ENCODE measurements at regions not wholly inside any gene's neighbourhood (a gene's known extent, or its start where the extent isn't known, plus 50 kb on each side); places are given as distances from the start of the nearest gene placed in this dataset.

- TF ChIP-seq CTCF (IDR thresholded peaks at IDR 0.05; ENCODE audit: borderline replicate concordance, insufficient read depth, low read depth, low read length) = no peak
Measured at GRCh38 chr10:85531706-85532105, 834.9 kb downstream of the GRID1 start.

GRCh38 chr10:85532773-85533172 lies 833.8 kb downstream of the GRID1 start:
- TF ChIP-seq CTCF (IDR thresholded peaks at IDR 0.05; ENCODE audit: borderline replicate concordance, insufficient read depth, low read depth, low read length) = no peak
- H3K4me3 ChIP-seq (ENCODE audit: low read depth, low read length) = no peak overlapping the region

More at GRCh38 chr10:85531706-85532105, 834.9 kb downstream of the GRID1 start:
- no peak overlapping the region for H3K4me3 ChIP-seq (ENCODE audit: low read depth, low read length)

GRCh38 chr10:85535926-85536325 lies 830.7 kb downstream of the GRID1 start:
- no peak overlapping the region for H3K4me3 ChIP-seq (ENCODE audit: low read depth, low read length)
- TF ChIP-seq CTCF (IDR thresholded peaks at IDR 0.05; ENCODE audit: borderline replicate concordance, insufficient read depth, low read depth, low read length) = no peak

GRCh38 chr10:85537561-85537960 lies 829.0 kb downstream of the GRID1 start:
- no peak for TF ChIP-seq CTCF (IDR thresholded peaks at IDR 0.05; ENCODE audit: borderline replicate concordance, insufficient read depth, low read depth, low read length)
- H3K4me3 ChIP-seq (ENCODE audit: low read depth, low read length) = no peak overlapping the region

GRCh38 chr10:85538601-85539000 lies 828.0 kb downstream of the GRID1 start:
- TF ChIP-seq CTCF (IDR thresholded peaks at IDR 0.05; ENCODE audit: borderline replicate concordance, insufficient read depth, low read depth, low read length) = no peak
- no peak overlapping the region for H3K4me3 ChIP-seq (ENCODE audit: low read depth, low read length)

- no peak for TF ChIP-seq CTCF (IDR thresholded peaks at IDR 0.05; ENCODE audit: borderline replicate concordance, insufficient read depth, low read depth, low read length)
- H3K4me3 ChIP-seq (ENCODE audit: low read depth, low read length) = no peak overlapping the region
Measured at GRCh38 chr10:85542152-85542551, 824.4 kb downstream of the GRID1 start.

- no peak for TF ChIP-seq CTCF (IDR thresholded peaks at IDR 0.05; ENCODE audit: borderline replicate concordance, insufficient read depth, low read depth, low read length)
Measured at GRCh38 chr10:85542936-85543730, 823.5 kb downstream of the GRID1 start.

More at GRCh38 chr10:85542936-85543730, 823.5 kb downstream of the GRID1 start:
- no peak overlapping the region for H3K4me3 ChIP-seq (ENCODE audit: low read depth, low read length)
